NCI-H1092 (cell line): ENCODE measurements at regions not wholly inside any gene's neighbourhood (a gene's known extent, or its start where the extent isn't known, plus 50 kb on each side); places are given as distances from the start of the nearest gene placed in this dataset.
"Not testable (repeated sequence)": the region's sequence is repeated elsewhere in the genome, so short reads cannot be mapped to it uniquely, and the experiment has no call there.

Experiments used
- DNase-seq: peaks from one replicate; lab custom pipeline; 2025; lab: John Stamatoyannopoulos, UW

DNA sequence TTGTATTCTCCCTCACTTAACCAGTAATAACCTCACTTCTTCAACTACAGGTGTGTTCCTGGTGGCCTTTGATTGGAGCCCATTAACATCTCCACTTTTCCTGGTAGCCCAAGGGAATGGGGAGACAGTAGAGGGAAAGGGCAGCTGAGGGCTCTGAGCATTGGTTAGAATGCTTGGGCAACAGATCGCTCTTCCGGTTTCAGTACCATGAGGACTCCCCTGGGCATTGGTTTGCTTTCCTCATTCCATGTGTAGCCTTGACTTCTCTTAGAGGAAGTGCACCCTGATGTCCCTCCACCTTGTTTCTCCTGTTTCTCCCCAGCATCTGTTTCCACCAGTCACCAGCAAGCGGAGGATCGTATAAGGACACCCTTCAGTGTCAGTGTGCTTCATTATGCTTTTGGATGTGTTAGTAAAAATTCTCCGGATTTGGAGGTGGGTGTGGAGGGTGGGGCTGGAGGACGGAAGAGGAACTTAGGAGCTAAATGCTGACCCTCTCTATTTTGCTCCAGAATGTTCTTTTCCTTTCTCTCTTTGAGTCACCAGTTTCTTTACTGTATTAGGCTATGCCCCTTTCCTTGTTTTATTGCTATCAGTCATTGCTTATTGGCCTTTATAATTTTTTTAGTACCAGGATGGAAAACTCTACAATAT lies 50.6 kb upstream of the ZNG1B start:
- not testable (repeated sequence) for DNase-seq

DNA sequence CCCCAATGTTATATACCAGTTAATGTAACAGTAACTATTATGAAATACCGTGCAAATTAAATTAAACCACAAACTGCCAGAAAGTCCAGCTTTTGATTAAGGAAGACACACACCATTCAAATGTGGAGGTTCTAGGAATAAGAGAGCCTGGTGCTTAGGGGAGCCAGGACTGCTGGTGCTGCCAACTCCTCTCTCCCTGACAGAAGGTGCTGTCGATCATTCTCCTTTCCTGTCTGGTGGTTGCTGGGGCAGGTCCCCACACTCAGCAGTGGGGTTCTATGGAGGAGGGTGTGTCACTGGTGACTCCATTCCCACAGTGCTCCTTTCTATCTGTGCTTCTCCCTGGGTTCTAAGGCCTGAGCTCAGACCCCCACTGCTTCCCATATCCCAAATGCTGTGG lies 57.9 kb upstream of the ZNG1B start:
- DNase-seq = not testable (repeated sequence)

DNA sequence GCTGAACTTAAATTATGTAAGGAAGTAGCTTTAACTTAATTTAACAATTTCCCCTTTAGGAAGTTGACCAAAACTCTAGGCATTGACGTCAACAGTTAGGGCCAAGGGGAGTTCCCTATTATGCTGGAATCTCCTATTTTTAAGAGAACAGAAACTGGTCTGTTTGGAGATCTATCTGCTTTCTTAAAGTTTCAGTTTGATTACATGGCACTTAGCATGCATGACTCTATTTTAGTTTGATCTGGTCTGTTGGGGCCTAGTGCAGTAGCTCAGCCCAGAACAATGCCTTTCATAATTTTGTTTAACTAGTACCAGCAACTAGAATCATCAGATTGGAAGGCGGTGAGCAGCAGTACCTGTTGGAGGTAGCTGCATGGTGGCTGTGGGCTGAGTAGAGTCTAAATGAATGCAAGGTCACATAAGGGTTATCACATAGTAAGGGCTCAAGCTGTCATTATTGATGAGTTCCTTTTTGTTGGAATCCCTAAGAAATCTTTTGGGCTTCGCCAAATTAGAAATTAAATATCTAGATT lies 60.5 kb upstream of the ZNG1B start:
- DNase-seq = no peak

DNA sequence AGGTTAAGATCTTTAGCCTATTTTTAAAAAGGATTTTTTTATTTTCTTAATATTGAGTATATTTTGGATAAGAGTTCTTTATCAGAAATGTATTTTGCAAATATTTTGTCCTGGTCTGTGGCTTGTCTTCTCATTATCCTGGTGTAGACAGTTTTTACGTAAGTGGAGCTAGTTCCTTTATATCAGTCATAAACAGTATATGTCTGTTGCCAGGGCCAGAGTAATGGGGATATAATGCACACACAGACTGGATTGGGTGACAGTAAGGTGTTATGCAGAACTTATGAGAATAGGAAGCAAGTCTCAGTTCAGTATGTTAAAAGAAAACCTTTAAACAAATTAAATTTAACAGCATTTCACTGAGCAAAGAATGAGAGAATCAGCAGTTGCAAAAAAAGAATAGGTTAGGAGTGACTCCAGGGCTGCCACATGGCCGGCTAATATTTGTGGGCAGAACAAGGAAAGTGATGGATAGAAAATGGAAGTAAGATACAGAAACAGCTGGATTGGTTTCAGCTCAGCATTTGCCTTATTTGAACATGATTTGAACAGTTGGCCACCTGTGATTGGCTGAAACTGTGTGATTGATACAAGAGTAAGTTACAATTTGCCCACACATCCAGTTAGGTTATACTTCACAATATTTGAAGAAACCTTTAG lies 61.1 kb upstream of the ZNG1B start:
- no peak for DNase-seq

DNA sequence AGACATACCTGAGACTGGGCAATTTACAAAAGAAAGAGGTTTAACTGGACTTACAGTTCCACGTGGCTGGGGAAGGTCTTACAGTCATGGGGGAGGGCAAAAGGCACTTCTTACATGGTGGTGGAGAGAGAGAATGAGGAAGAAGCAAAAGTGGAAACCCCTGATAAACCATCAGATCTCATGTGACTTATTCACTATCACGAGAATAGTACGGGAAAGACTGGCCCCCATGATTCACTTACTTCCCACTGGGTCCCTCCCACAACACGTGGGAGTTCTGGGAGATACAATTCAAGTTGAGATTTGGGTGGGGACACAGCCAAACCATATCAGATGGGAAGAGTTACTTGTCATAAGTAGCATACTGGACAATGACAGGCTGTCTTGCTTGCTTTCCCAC lies 62.6 kb upstream of the ZNG1B start:
- DNase-seq = not testable (repeated sequence)

DNA sequence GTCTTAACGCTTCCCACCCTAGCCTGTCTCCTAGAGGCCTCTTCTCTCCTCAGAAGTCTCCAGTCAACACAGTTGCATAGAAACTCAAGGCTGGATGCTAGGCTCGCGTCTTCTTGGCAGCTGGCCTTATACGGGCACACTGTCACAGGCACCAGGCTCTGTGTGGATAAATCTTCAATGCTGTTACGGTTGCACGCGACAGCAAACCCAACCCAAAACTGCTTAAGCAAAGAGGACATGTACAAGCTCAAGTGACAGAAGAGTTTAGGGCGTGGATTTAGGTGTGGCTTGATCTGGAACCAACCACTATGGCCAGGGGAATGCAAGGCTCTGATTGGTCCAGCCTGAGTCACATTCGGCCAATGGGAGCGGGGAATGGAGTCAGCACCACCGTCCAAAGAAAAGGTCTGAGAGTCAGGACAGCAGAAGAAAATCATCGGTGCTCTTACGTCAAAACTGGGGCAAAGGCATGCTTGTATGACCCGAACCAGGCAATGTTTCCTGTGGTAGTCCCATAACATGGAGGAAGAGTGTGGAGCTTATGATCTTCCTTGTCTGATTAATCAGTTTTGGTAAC lies 65.1 kb upstream of the ZNG1B start:
- not testable (repeated sequence) for DNase-seq

DNA sequence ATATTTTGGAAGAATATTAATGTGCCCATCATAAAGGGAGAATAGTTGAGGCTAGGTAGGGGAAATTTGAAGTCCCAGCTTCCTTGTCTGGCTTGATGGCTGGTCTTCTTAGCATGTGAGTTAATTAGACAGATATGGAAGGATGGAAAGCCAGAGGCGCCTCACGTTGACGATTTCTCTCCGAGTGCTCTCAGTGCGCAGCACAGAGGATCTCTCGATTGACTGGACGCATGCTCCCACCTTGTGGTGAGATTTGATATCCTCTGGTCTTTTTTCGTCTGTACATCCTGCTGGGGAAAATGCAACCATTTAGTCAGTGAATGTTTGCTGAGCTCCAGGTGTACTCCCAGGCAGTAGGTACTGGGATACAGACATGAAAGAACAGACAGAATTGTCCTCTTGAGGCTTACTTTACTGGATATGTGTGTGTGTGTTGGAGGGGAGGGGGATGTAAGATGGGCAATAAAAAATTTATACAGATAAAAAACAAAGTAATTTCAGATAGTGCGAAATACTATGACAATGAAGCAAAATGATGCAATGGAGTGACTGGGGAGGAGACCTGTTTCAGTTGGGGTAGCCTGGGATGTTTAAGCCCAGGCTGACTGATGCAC lies 66.9 kb upstream of the ZNG1B start:
- DNase-seq = no peak

DNA sequence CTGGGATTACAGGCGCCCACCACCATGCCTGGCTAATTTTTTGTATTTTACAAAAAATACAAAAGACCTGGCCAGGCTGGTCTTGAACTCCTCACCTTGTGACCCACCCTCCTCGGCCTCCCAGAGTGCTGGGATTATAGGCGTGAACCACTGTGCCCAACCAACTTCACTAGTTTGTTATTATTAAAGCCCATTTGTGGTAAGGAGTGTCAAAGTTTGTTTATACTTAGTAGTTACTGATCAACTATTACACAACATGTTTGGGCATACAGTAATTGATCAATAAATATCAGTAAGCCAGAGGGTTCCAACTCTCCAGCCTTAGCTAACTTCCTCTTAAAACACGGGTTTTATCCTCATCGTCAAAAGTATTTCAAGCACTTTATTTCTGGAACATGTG lies 67.5 kb upstream of the ZNG1B start:
- DNase-seq = no peak

DNA sequence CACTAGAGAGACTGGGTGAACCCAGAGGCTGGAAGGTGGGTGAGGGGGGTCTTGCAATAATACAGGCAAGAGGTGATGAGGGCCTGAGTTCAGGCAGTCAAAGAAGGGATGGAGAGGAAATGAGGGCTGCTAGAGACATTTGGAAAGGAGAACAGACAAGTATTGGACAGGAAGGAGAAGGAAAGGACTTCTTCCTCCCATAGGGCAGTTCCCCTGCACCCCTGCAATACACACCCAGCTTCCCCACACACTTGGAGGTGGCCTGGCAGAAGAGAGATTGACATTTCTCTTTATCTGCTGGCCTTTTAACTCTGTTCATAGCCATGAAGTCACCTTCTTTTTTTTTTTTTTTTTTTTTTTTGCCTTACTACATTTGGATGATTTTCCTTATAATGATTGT lies 68.9 kb upstream of the ZNG1B start:
- not testable (repeated sequence) for DNase-seq

DNA sequence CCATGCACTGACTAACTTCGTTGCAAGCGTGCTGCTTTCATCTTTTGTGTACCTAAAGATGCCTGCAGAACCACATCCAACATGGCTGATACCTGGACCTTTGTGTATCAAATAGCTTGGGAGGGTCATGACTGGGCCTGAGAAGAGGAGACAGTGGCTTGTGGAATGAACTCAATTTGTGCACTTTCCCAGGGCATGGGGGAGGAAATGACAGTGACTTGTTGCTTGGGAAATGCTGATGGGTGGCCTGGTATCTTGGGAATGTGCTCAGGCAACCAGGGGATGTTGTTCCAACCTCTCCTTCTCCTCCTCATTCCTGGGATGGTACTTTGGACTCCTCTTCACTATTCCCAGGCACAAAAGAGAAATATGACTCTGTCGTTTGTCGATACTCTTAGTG lies 70.7 kb upstream of the ZNG1B start:
- DNase-seq = not testable (repeated sequence)

DNA sequence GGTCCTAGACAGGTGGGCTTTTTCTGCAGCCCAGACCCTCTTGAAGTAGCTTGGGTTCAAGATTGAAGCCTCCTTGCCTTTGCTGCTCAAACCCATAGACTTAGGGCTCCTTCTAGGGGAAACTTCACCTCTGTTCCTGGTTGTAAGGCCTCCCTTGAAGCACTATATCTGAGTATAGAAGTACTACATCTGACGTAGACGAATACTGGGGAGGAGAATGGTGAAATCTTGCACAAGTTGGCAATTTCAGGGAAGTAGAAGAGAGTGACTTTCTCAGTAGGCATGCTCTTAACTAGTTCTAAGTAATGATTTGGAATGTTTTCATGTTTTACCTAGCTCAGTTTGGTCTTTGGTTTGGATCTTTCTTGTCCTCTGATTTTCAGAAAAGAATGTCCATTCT lies 71.7 kb upstream of the ZNG1B start:
- DNase-seq = not testable (repeated sequence)

DNA sequence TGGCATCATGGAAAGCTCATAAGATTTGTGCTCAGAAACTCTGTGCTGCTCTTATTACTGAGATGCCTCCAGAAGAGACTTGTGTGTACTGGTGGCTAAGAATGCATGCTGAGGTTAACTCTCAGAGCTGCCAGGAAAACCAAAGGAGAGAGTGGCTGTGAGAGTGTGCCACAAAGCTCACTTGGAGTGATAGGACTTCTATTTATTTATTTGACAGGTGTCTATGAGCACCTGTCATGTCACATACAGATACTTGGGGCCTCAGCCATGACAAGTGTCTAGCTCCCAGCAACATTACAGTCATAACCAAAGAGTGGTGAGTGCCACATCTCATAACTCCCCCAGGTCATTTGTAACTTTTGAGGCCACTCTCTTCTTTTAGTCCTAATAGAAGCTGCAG lies 72.2 kb upstream of the ZNG1B start:
- not testable (repeated sequence) for DNase-seq

DNA sequence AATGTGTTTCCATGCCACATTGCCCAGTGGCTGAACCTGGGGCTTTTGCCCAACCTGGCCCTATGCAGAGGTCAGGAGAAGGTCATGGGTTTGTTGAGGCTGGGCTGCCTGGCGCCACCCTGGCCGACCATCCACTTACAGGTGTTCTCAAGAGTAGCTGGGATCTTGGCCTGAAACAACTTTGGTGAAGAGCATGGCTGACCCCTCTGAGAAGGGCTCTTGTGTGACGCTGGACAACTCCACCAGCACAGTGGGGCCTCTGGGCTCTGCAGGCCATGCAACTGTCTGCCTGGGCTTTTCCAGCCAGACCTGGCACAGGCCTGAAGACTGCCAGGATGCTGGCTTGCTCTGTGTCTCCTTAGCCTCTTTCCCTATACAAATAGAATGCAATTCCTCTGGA lies 76.4 kb upstream of the ZNG1B start:
- DNase-seq = no peak

DNA sequence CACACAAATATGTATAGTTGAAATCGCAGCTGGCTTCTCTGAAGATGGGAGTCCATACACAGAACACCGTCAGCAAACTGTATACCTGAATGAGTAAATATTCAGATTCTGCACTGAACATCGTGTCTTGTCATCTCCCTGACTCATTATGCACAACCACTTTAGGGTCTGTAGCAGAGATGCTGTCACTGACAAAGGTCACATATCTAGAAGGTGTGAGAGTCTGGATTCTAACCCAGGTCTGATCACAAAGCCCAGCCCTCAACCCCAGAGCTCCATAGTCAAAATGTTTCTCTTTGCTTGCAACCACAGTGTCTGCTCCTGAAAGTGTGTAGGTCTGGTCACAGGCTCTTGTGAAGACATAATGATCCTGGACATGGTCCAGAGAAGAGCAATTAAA lies 78.3 kb upstream of the PAX8 start:
- DNase-seq = no peak

DNA sequence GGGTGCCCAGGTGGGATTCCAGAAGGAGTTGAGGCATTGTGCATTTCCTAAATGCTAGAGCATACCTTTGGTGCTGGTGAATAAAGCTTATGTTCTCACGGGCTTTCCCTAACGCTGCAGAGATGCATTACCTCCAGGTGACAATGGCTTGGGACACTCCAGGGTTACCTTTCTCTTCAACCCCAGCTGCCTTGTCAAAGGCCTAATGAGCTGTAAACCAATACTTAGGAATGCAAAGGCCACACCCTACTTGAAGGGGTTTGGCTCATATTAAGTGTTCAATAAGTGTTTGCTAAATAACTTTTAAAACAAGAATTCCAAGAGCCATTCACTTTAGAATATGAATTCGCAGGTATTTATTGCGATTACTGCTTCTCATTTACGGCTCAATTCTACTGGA lies 77.6 kb upstream of the PAX8 start:
- DNase-seq = not testable (repeated sequence)

DNA sequence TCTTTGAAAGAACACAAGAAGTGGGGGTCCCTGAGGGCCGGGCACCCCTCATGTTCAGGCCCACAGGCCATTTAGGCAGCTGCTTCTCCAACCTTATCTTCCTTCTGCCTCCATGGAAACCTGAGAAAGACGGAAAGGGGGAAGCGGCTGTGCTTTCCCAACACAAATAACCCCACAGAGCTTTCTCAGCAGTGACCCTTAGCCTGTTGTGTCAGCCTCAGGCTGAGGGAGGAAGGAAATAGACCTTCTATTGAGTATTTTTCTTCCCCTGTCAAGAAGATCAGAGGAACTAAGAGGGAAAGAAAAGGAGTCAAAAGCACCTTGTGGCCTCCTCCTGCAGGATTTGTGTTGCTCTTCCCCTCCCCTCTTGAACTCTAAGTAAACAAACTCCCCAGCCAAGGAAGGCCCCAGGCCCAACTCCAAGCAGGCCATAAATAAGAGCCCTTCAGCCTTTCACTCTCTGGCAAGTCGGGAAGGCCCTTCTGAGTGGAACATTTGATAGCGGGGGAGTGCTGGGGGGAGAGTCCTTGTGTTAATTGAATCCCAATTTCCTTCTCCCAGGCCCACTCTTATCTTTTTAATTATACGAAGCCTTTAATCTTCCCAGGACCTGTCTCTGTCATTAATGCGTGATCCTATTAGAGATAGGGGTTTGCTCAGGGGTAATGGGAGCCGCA lies 76.8 kb upstream of the PAX8 start:
- DNase-seq = not testable (repeated sequence)

DNA sequence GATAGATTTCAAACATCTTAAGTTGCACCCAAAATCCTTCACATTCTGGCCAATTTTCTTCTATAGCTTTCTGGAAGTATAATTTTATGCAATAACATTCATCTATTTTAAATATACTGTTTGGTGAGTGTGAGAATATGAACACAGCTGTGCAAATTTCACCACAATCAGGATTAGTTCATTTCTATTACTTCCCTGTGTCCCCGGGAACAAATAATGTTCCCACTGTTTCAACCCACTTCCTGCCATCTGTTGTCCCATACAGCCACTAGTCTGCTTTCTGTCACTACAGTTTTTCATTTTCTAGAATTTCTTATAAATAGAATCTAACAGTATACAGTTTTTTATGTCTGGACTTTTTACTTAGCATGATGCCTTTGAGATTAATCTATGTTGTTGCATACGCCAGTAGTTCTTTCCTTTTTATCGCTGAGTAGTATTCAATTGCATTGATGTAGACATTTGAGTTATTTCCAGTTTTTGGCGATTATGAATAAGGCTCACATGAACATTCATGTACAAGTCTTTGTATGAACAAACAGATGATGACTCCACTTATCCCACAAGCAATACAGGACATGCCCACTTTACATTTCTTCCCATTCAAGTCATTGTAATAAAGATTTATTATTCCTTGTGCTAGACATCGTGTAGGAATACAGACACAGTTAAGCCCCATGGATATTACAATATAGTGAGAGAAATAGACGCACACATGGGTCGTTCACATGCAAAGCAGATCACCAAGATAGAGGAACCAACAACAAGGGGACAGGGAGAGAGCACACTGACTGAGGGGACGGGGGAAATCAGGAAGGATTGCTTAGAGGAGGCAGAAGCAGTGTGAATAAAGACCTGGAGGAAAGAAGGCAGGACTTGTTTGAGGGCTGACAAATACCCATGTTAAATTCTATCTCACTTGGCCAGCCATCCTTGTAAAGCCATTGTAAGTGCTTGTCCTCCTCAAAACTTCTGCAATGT lies 72.9 kb upstream of the PAX8 start:
- DNase-seq = no peak

DNA sequence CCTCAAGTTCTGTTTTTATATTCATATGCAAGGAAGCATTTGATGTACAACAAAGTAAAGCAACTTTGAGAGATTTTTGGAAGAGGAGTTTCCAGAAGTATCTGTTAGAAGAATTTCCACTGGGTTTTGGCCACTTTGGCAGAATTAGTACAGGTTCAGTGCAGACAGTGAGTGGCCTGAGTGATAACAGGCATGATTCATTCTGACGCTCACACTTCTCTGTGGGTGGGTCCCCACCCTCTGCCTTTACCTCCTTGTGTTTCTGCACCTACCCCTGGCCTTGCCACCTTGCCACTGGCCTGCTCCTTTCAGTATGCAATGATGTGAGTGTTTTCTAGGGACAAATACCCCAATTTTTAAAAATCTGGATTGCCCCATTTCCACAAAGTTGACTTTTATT lies 65.1 kb upstream of the PAX8 start:
- not testable (repeated sequence) for DNase-seq

DNA sequence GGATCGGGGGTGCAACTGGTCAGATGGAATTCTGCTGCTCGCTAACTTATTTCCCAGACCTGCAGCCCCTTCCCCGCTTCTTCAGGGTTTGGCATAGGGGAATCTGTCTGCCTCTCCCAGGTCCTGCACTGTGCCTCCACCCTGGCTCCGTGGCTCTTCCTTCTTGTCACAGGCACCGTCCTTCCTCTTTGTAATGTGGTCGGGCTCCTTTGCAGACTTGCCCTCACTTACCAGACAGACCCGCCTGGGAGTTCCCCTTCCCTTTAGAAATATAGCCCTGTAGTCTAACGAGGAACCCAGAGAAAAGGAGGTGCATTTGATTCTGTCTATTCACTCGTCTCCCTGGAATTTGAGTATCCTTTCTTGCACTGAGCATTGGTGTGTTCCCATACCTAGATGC lies 63.9 kb upstream of the PAX8 start:
- DNase-seq = no peak

DNA sequence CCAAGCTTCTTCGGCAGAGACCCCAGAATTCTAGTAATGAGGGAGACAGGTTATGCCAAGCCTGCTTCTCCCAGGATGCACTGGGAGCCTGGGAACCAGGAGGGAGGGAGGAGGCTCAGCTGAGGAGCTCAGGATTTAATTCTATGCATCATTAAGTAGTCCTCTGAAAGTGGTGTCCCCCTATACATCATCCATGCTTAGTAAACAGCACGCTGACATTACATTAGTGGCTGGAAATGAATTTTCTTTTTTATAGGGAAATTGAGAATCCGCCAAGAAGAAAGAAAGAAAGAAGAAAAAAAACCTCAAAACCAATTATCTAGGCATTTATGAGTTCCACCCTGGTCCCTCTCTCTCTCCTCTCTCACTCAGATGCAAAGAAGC lies 63.1 kb upstream of the PAX8 start:
- not testable (repeated sequence) for DNase-seq

DNA sequence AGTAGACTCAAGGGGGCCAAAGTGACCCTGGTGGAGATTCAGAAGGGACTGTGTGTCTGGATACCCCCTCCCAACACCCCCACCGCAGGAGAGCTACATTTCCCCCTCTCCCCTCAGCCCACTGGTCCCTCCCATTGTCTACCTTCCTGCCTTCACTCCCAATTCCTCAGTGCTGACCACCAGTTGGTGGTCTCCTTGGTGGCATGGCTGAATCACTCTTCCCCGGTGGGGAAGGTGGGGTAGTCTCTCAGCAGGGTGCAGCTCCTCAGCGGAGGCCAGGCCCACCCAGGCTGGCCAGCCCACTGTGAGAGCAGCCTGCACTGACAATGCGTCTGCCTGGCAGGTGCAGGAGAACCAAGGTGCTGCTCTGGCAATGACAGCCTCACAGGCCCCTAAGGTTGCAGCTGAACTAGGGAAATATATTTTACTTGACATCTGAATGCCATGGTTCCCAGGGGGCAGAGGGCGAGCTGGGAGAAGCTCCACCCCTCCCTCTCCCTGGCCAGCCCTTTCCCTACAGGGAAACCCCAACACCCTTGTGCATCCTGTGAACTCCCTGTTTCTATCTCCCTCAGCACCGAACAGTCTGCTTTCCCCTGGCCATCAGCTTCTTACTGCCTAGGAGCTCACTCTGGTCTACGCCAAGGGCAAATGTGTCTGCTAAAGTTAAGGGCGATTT lies 62.6 kb upstream of the PAX8 start:
- no peak for DNase-seq
